HG02938 (cell line): ENCODE measurements at regions not wholly inside any gene's neighbourhood (a gene's known extent, or its start where the extent isn't known, plus 50 kb on each side); places are given as distances from the start of the nearest gene placed in this dataset.

Experiments used
- ATAC-seq: cut with Tn5 transposase; IDR thresholded peaks from one replicate; pipeline ENCODE4 v1.9.1; 2021; ENCODE audit warnings: mild to moderate bottlenecking, moderate library complexity; ENCODE audit not compliant: unreplicated experiment

DNA sequence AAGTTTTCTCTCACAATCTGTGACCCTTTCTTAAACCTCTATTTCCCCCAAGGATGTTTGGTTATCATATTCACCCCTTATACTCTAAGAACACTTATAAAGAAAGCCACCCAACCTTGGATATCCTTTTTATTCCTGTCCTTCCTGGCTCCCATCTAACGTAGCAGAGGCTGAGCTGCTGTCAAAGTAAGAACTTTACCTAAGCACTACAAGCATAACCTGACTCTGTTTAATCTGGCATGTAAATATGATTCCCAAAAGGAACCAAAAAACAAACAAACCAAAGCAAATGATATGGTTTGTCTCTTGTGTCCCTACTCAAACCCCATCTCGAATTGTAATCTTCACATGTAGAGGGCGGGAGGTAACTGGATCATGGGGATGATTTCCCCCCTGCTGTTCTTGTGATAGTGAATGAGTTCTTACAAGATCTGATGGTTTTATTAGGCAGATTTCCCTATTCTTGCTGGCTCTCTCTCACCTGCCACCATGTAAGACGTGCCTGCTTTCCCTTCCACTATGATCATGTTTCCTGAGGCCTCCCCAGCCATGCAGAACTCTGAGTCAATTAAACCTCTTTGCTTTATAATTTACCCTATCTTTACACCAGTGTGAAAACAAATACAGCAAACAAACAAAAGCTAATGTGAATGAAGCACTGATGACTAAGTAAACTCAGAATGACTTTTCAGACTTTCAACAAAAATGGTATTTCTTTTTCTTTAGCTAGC lies 72.7 kb upstream of the SPOPL start:
- no peak for ATAC-seq

DNA sequence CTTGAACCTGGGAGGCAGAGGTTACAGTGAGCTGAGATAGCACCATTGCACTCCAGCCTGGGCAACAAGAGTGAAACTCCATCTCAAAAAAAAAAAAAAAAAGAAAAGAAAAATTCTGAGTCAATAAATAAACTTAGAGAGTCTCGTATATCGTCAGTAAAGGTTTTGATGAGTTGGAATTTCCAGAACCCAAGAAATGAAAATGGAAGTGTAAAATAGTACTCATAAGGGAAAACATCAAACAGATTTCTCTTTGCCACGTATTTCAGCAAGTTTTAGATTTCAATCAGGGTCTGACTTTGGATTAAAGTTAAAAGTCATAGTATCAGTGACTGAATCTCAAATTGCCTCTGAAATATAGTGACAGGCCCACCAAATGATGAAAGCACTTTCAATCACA lies 71.4 kb upstream of the SPOPL start:
- ATAC-seq, result no peak

DNA sequence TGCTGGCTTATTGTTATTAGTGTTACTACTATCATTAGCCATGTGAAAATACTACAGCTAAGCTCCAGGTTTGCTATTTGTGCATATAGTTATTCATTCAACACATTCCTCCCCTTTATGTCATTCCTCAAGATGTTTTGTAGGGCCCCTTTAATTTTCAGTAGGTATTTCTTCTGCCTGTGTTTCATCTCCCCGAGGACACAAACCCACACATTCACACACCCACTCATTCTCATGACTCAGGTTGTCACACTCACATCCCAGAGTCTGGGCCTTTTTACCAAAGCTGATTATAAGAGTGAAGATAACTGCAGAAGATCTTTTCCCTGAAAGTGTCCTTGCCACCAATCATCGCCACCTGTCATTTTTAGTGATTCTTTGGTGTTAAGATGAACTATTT lies 68.6 kb upstream of the SPOPL start:
- ATAC-seq, result no peak

DNA sequence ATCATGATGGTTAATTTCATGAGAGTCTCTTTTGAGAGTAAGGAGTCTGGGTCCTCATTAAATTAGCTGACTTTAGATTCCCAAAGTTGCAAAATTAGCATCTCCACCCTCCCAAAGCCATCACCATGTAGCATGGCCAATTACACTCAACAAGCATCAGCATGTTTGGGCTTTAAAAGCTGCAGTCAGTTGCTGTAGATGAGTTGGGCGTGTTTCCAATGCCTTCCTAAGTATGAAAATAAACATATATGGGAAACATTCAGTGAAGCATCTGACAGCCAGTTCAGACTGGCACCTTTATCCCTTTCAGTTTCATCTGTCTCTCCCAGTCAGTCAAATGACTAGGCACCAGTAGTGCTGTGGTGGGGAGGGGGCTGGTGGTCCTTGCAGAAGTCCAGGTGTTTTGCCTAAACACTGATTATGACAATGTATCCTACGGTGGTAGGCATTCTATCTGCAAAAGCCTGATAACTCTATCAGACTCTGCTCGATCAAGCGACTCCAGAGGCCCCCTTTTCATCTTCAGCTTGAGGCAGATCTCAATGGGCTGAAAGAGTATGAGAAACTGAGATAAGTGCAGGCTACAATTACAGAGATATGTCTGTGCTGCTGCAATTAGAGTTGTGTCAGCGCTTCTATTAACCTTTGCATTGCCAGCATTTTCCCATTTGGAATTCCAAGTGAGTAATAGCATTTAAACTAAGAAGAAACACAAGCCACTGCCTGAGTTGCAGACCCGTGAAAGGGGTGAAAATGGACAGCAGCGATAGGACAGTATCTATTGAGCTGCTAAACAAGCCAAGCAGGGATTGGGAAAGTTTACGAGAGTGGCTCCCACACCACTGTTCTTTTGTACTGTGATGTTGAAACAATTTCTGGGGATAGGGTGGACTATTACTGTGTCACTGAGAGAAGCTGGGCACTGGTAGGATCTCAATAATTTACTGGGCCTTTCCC lies 67.3 kb upstream of the SPOPL start:
- no peak for ATAC-seq

DNA sequence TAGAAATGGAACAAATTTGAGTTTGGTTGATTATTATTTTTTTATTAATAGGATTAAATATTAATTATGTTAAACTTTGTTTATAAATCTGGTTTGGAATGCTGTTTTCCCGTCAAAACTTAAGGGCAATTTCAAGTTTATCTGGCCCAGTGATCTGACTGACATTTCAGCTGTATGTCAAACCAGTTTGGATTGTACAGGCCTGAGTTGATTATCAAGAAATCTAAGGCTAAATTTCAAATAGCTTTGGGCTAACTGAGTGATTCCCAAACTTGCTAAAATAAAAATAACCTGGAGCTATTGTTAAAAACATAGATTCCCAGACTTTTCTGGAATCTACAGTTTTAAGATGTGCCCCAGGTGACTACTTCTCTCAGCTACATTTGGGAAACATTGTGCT lies 65.9 kb upstream of the SPOPL start:
- no peak for ATAC-seq

DNA sequence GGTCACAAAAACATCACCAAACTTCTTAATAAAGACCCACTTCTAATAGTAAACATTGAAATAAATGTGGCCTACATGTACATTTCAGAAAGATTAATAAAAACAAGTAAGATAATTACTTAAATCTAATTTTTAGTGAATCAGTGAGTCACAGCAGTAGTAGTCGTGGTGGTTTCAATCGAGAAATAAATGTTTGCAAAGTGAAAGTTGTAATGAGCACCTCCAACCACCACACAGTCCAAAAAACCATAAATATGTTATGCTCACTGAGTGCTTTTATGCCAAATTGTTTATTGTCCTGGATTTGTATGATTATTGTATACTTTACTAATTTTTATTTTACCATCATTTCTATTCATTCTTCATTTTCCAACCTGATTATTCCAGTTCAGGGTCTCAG lies 61.8 kb upstream of the SPOPL start:
- ATAC-seq, result no peak

DNA sequence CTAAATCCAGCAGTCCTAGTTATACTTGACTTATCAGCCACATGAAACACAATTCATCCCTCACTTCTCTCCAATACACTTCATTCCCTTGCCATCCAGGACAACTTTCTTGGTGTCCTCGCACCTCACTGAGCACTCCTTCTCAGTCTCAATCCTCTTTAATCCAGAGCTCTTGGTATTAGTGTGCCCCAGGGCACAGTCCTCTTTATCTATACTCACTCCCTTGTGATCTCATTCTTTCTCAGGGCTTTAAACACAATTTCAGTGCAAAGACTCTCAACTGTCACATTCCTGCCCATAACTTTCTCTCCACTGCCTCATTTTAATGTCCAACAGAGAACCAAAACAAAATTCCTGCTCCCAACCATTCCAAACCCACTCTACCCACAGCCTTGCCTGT lies 60.8 kb upstream of the SPOPL start:
- ATAC-seq, result no peak

DNA sequence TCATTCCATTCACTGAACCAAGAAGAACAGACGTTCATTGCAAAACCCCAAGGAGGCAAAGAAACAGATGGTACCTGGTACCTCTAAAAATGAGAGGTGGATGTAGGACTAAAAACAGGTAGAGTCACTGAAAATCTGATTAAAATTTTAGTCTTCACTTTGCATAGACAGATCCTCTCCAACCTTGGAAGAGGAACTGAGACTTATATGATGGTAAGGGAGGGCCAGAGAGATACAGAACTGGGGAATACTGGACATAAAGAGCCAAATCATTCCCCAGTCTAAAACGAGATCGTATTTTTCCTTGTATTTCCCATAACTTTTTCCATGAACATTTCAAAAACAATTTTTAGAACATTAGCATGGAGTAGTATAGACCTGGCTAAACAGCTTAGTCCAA lies 59.7 kb upstream of the SPOPL start:
- ATAC-seq, result no peak

DNA sequence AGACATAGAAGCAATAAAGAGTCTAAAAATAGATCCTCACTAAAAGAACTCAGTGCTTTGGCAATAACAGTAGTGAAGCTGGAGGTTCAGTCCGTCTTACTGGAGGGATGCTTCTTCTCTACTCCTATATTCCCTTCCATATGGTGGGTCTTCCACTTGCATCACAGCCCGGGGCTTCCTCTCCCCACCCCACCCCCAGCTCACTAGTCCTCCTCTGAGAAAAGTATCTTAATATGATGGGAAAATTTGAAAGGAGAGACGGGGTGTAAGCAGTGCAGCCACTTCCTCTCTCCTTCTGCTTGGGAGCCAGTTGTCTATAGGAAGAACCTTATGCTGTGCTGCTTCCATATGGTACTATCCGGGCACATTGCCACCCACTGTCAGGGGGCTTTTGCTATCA lies 57.2 kb upstream of the SPOPL start:
- ATAC-seq, result no peak

DNA sequence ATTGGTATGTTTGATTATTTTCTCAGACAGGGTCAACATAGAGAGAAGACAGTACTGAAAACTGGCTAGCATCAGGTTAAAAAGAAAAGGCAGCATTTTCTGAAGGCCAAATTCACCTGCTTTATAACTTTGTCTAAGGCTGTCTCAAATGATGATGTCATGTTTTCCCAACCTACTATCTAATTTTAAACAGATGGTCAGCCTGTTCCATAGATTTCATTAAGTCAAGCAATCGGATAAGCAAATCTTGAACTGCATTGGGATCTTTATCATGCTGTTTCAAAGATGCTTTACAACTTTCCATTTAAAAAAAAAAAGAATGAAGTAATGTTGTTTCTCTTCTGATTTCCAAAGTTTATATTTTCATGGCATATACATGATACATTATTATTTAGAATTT lies 56.3 kb upstream of the SPOPL start:
- ATAC-seq, result no peak

DNA sequence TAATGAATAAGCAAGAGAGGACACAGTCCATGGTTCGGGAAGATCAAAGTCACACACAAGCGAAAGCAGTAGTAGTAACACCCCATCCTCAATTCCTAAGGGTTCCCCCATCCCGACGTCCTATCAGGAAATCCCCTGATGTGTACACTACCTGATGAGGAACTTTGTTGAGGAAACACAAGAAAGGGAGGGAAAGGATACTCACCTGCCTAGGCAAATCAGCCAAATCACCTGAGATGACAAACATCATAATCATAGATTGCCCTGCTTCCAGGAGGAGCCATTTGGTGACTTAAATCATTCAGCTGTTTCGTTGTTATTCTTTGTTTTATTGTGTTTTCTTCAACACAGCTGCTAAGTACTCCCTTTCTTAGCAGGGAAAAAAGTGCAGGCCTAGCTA lies 55.5 kb upstream of the SPOPL start:
- ATAC-seq, result no peak

DNA sequence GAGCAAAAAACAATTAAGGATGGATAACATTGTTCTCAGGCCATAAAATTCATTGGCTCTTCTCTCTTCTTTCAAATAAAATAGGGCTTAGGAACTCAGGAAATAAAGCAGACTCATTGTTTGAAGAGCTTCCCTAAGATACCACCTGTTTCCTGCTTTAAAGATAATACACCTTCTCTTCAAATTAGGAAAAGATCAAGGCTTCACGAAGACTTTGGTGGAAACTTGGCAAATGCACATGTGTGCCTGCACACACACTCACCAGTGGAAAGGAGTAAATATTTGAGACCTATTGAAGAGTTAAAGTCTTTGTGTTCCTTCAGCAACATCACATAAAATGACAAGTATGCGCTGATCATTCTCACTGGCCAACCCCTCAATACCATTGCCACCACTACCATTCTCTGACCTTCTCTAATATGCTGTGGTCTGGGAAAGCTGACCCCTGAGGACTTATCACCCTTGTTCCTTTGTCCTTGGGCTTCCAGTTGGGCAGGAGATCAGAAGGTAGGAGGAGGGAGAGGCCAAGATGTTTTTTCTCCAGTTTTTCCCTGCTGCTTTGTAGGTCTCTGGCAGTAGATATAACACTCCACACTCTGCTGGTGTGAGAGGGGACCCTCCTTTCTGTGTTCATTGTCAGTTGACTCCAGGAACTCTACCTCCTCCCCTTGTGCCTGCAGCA lies 53.5 kb upstream of the SPOPL start:
- ATAC-seq, result no peak
